A549 (cell line): ENCODE measurements at regions not wholly inside any gene's neighbourhood (a gene's known extent, or its start where the extent isn't known, plus 50 kb on each side); places are given as distances from the start of the nearest gene placed in this dataset.

ENCODE experiments used
- ATAC-seq, 2 experiments: fragments of 200-7000 bp in 1 of 2; fragments of >200 bp in 1 of 2; cut with Nextera tagmentation in 1 of 2; cut with Tn5 transposase in 1 of 2; 3 replicates each; pipeline versions ENCODE4 v1.8.0 to v1.9.1; 2018 to 2020; ENCODE audit warnings: mild to moderate bottlenecking in 1 of 2, moderate library complexity in 1 of 2
- CTCF ChIA-PET: fragments of 300-600 bp; sonication (Branson Sonifier 250); formaldehyde crosslinking; extraction: SDS; loops from one replicate; lab custom pipeline; 2021; ENCODE audit warnings: antibody characterized with exemption, inconsistent platforms; lab: Yijun Ruan, JAX
- POLR2A ChIA-PET: fragments of 350-600 bp; formaldehyde crosslinking; extraction: SDS; loops from one replicate; lab custom pipeline; 2021; ENCODE audit warnings: antibody characterized with exemption, inconsistent platforms; lab: Yijun Ruan, JAX
- DNase-seq, 2 experiments: peaks; one replicate each; pipeline versions ENCODE4 v3.0.0 to v3.0.0-alpha.2; 2011 to 2016; ENCODE audit warnings: low read depth in 1 of 2, low spot score in 1 of 2
- FAIRE-seq: peaks from 2 replicates; lab custom pipeline; 2011; peaks lifted over from hg19 to GRCh38; lab: Jason Lieb, UNC
- H3K27ac ChIP-seq, 2 experiments: fragments of >200 bp; sonication (Bioruptor Twin); formaldehyde crosslinking; 3 replicates each; pipeline ENCODE4 v1.5.1; 2016 to 2017
- H3K4me1 ChIP-seq: fragments of >200 bp; sonication (Bioruptor Twin); formaldehyde crosslinking; 3 replicates; pipeline ENCODE4 v1.6.1; 2016
- H3K4me2 ChIP-seq: fragments of >200 bp; sonication (Bioruptor Twin); formaldehyde crosslinking; 3 replicates; pipeline ENCODE4 v1.6.1; 2016
- H3K4me3 ChIP-seq: fragments of >200 bp; sonication (Bioruptor Twin); formaldehyde crosslinking; 3 replicates; pipeline ENCODE4 v1.5.1; 2016
- H3K9me3 ChIP-seq: fragments of >200 bp; sonication (Bioruptor Twin); formaldehyde crosslinking; 3 replicates; pipeline ENCODE4 v1.6.1; 2016
- ATOH8 ChIP-seq: fragments of 250-450 bp; sonication (Bioruptor Pico); IDR thresholded peaks from 2 replicates; pipeline ENCODE4 v1.5.0; 2020; ENCODE audit warnings: low read depth, mild to moderate bottlenecking, moderate library complexity
- BCL3 ChIP-seq: fragments of >200 bp; sonication (Bioruptor Twin); formaldehyde crosslinking; IDR thresholded peaks from 3 replicates; pipeline ENCODE4 v1.6.1; 2016
- CBX8 ChIP-seq: fragments of 200-600 bp; sonication (generic); IDR thresholded peaks from 2 replicates; pipeline ENCODE4 v1.6.1; 2016
- CEBPB ChIP-seq, 2 experiments: fragments of >200 bp in 1 of 2; sonication (Bioruptor Twin) in 1 of 2; formaldehyde crosslinking in 1 of 2; IDR thresholded peaks; 2 replicates each; pipeline ENCODE4 v1.6.1; 2012 to 2016
- E2F6 ChIP-seq: IDR thresholded peaks from 2 replicates; pipeline ENCODE4 v1.6.1; 2012; ENCODE audit warnings: low read depth, borderline replicate concordance
- EHF ChIP-seq: fragments of 250-450 bp; sonication (Bioruptor Pico); IDR thresholded peaks from 2 replicates; pipeline ENCODE4 v1.5.0; 2020; ENCODE audit warnings: mild to moderate bottlenecking
- EHMT2 ChIP-seq: fragments of 200-600 bp; sonication (generic); IDR thresholded peaks from 2 replicates; pipeline ENCODE4 v1.6.1; 2016; ENCODE audit warnings: antibody characterized with exemption, low read depth, mild to moderate bottlenecking, moderate library complexity
- EP300 ChIP-seq, 2 experiments: fragments of >200 bp; sonication (Bioruptor Twin); formaldehyde crosslinking; IDR thresholded peaks; 2 replicates in 1 of 2; 3 replicates in 1 of 2; pipeline ENCODE4 v1.6.1; 2016 to 2017
- ESRRA ChIP-seq: fragments of 150-350 bp; IDR thresholded peaks from 2 replicates; pipeline ENCODE4 v1.6.1; 2014; ENCODE audit warnings: mild to moderate bottlenecking, low read length, borderline replicate concordance
- FOSB ChIP-seq: fragments of 250-450 bp; sonication (Bioruptor Pico); IDR thresholded peaks from 2 replicates; pipeline ENCODE4 v1.5.0; 2020; ENCODE audit warnings: mild to moderate bottlenecking, moderate library complexity
- FOSL2 ChIP-seq, 2 experiments: fragments of 450-650 bp in 1 of 2; fragments of >200 bp in 1 of 2; sonication (Bioruptor Twin) in 1 of 2; formaldehyde crosslinking; IDR thresholded peaks; 2 replicates each; pipeline versions ENCODE4 v1.5.0 to v1.6.1; 2016 to 2020; ENCODE audit warnings: mild to moderate bottlenecking in 1 of 2, moderate library complexity in 1 of 2
- FOXS1 ChIP-seq: fragments of 250-450 bp; sonication (Bioruptor Pico); IDR thresholded peaks from 2 replicates; pipeline ENCODE4 v1.5.0; 2020; ENCODE audit warnings: mild to moderate bottlenecking, moderate library complexity
- HDAC2 ChIP-seq: fragments of 200-600 bp; sonication (generic); IDR thresholded peaks from 2 replicates; pipeline ENCODE4 v1.6.1; 2016
- HES2 ChIP-seq: fragments of >200 bp; sonication (Bioruptor Twin); formaldehyde crosslinking; IDR thresholded peaks from 2 replicates; pipeline ENCODE4 v1.6.1; 2016
- HEYL ChIP-seq: fragments of 250-450 bp; sonication (Bioruptor Pico); IDR thresholded peaks from 2 replicates; pipeline ENCODE4 v1.8.0; 2021; ENCODE audit warnings: mild to moderate bottlenecking, moderate library complexity
- HOXB13 ChIP-seq: fragments of 250-450 bp; sonication (Bioruptor Pico); IDR thresholded peaks from 2 replicates; pipeline ENCODE4 v1.5.0; 2020; ENCODE audit warnings: low read depth, mild to moderate bottlenecking, moderate library complexity
- HOXB5 ChIP-seq: fragments of 250-450 bp; sonication (Bioruptor Pico); IDR thresholded peaks from 2 replicates; pipeline ENCODE4 v1.5.0; 2020; ENCODE audit warnings: mild to moderate bottlenecking, moderate library complexity
- JUN ChIP-seq, 2 experiments: fragments of >200 bp; sonication (Bioruptor Twin); formaldehyde crosslinking; IDR thresholded peaks; 2 replicates in 1 of 2; 3 replicates in 1 of 2; pipeline ENCODE4 v1.6.1; 2016 to 2017
- JUNB ChIP-seq: fragments of >200 bp; sonication (Bioruptor Twin); formaldehyde crosslinking; IDR thresholded peaks from 2 replicates; pipeline ENCODE4 v1.6.1; 2016
- MAZ ChIP-seq: fragments of 150-350 bp; IDR thresholded peaks from 2 replicates; pipeline ENCODE4 v1.6.1; 2014; ENCODE audit warnings: antibody characterized with exemption, low read depth, low read length, borderline replicate concordance
- POLR2AphosphoS2 ChIP-seq: conservative IDR thresholded peaks from 2 replicates; pipeline ENCODE4 v1.6.1; 2012; ENCODE audit warnings: low read length, improper control_type of control experiment, inconsistent platforms
- RARB ChIP-seq: fragments of 250-450 bp; sonication (Bioruptor Pico); IDR thresholded peaks from 2 replicates; pipeline ENCODE4 v1.8.0; 2021; ENCODE audit warnings: mild to moderate bottlenecking, moderate library complexity
- RCOR1 ChIP-seq: fragments of 150-350 bp; IDR thresholded peaks from 2 replicates; pipeline ENCODE4 v1.6.1; 2014; ENCODE audit warnings: antibody characterized with exemption, low read length, low read depth
- REST ChIP-seq: fragments of 200-600 bp; sonication (generic); IDR thresholded peaks from 2 replicates; pipeline ENCODE4 v1.6.1; 2016; ENCODE audit warnings: antibody characterized with exemption, mild to moderate bottlenecking, moderate library complexity
- SMC3 ChIP-seq: fragments of >200 bp; sonication (Bioruptor Twin); formaldehyde crosslinking; IDR thresholded peaks from 3 replicates; pipeline ENCODE4 v1.6.1; 2018; ENCODE audit warnings: inconsistent platforms
- TP53 ChIP-seq: fragments of 250-450 bp; sonication (Bioruptor Pico); IDR thresholded peaks from 2 replicates; pipeline ENCODE4 v1.5.0; 2021; ENCODE audit warnings: mild to moderate bottlenecking, moderate library complexity
- USF2 ChIP-seq: fragments of 450-650 bp; IDR thresholded peaks from 2 replicates; pipeline ENCODE4 v1.6.1; 2014; ENCODE audit warnings: antibody characterized with exemption
- WGBS: methylation state at CpG from one replicate; pipeline ENCODE4 v1.1.6; 2017; ENCODE audit errors: missing lambda C conversion rate; 5-methylcytosine and 5-hydroxymethylcytosine counted together

GRCh38 chr14:89473989-89474388, 57.0 kb upstream of the FOXN3 start:
- 78% methylated on average over 2 of the region's 2 CpGs for WGBS
- ATAC-seq (no peak), FAIRE-seq (no peak), DNase-seq (no peak)
- POLR2A ChIA-PET, result no interaction called here
- H3K27ac ChIP-seq, result no peak overlapping the region
- no peak overlapping the region for H3K4me2 ChIP-seq
- TF ChIP-seq RCOR1 (no peak), REST (no peak), FOXS1 (CRISPR knock-in tag) (no peak), JUNB (no peak), CEBPB (IDR thresholded peaks at IDR 0.05) (no peak), HEYL (CRISPR knock-in tag) (no peak), BCL3 (no peak), SMC3 (no peak), POLR2AphosphoS2 (no peak), ESRRA (no peak), FOSL2 (IDR thresholded peaks at IDR 0.05) (no peak), FOSL2 (CRISPR knock-in tag; IDR thresholded peaks at IDR 0.05) (no peak), EP300 (IDR thresholded peaks at IDR 0.05) (no peak), E2F6 (no peak), EHF (no peak), HOXB5 (CRISPR knock-in tag) (no peak), RARB (CRISPR knock-in tag) (no peak), FOSB (no peak), HOXB13 (CRISPR knock-in tag) (no peak)
- no peak overlapping the region for H3K4me3 ChIP-seq
- CTCF ChIA-PET, result no interaction called here
- no peaks in the 10 kb centered on the region for H3K4me1 ChIP-seq
- no peaks in the 10 kb centered on the region for H3K9me3 ChIP-seq

GRCh38 chr14:89473569-89473968, 56.5 kb upstream of the FOXN3 start:
- H3K4me1 ChIP-seq, result no peaks in the 10 kb centered on the region
- no peak overlapping the region for H3K4me2 ChIP-seq
- ATAC-seq (no peak), DNase-seq (no peak), FAIRE-seq (no peak)
- H3K27ac ChIP-seq, result no peak overlapping the region
- H3K9me3 ChIP-seq, result no peaks in the 10 kb centered on the region
- no peak for TF ChIP-seq HEYL (CRISPR knock-in tag)
- TF ChIP-seq JUNB, result no peak
- TF ChIP-seq HES2, result no peak
- TF ChIP-seq RCOR1, result no peak
- TF ChIP-seq ATOH8 (CRISPR knock-in tag), result no peak
- TF ChIP-seq HDAC2, result no peak
- no peak for TF ChIP-seq CBX8
- no peak for TF ChIP-seq HOXB13 (CRISPR knock-in tag)
- no peak for TF ChIP-seq MAZ
- TF ChIP-seq JUN (IDR thresholded peaks at IDR 0.05), result no peak
- TF ChIP-seq SMC3, result no peak
- no peak for TF ChIP-seq EHMT2
- TF ChIP-seq TP53, result no peak
- no peak for TF ChIP-seq USF2
- ChIA-PET CTCF (no interaction called here), POLR2A (no interaction called here)
- WGBS, result 14% methylated on average over 2 of the region's 2 CpGs
- no peak overlapping the region for H3K4me3 ChIP-seq
